HUES64 (cell line): ENCODE measurements at regions not wholly inside any gene's neighbourhood (a gene's known extent, or its start where the extent isn't known, plus 50 kb on each side); places are given as distances from the start of the nearest gene placed in this dataset.

Experiments used
- H3K27ac ChIP-seq: 2 replicates; pipeline ENCODE4 v1.7.0; 2013; ENCODE audit warnings: low read depth, low read length, inconsistent platforms
- H3K27me3 ChIP-seq: 2 replicates; pipeline ENCODE4 v1.6.1; 2013; ENCODE audit warnings: mild to moderate bottlenecking, low read length; ENCODE audit not compliant: insufficient read depth
- H3K36me3 ChIP-seq: 2 replicates; pipeline ENCODE4 v1.6.1; 2013; ENCODE audit warnings: mild to moderate bottlenecking, low read length; ENCODE audit not compliant: insufficient read depth
- H3K4me1 ChIP-seq: 2 replicates; pipeline ENCODE4 v1.6.1; 2013; ENCODE audit warnings: mild to moderate bottlenecking, low read length, moderate library complexity; ENCODE audit not compliant: insufficient read depth
- H3K4me3 ChIP-seq: 2 replicates; pipeline ENCODE4 v1.5.1; 2013; ENCODE audit warnings: mild to moderate bottlenecking, low read length, moderate library complexity
- H3K9ac ChIP-seq: 2 replicates; pipeline ENCODE4 v1.6.1; 2013; ENCODE audit warnings: mild to moderate bottlenecking, low read depth, low read length
- H3K9me3 ChIP-seq: 2 replicates; pipeline ENCODE4 v1.6.1; 2013; ENCODE audit warnings: low read depth, low read length; ENCODE audit not compliant: insufficient read depth
- WGBS: fragments of 150-250, 120-280 bp; methylation state at CpG from one replicate; pipeline ENCODE4 v1.1.7; 2013; ENCODE audit warnings: missing lambda C conversion rate; 5-methylcytosine and 5-hydroxymethylcytosine counted together

DNA sequence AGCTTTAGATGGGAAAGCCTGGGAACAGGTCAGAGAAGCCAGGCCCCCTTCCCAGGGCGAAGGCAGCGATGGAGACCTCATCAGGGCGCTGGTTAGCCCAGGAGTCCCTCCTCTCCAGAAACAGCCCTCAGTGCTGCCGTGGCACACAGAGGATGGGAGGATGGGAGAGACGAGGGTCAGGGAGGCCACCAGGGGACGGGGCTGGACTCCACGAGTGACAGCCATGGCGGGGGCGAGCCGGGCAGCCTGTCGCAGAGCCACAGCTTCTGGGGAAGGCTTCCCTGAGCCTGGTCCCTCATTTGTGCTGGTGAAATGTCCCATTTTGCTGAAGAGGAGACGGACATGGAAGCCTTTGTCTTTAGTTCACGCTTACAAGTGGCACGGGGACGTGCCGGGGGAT lies 1390.5 kb downstream of the TBC1D22A start:
- Histone ChIP-seq H3K4me1 (no peaks in the 10 kb centered on the region), H3K36me3 (no peaks in the 10 kb centered on the region), H3K9me3 (no peaks in the 10 kb centered on the region), H3K27me3 (no peaks in the 10 kb centered on the region), H3K27ac (no peak overlapping the region), H3K4me3 (no peak overlapping the region), H3K9ac (no peak overlapping the region)
- WGBS = 91% methylated on average over 16 of the region's 16 CpGs

GRCh38 chr22:48152164-48152775 lies 1389.8 kb downstream of the TBC1D22A start:
- 94% methylated on average over 16 of the region's 16 CpGs for WGBS

GRCh38 chr22:48151641-48152040 lies 1389.2 kb downstream of the TBC1D22A start:
- 94% methylated on average over 9 of the region's 9 CpGs for WGBS
- Histone ChIP-seq H3K27me3 (no peaks in the 10 kb centered on the region), H3K36me3 (no peaks in the 10 kb centered on the region), H3K9ac (no peak overlapping the region), H3K4me1 (peaks cover 11% of the 10 kb centered on the region), H3K4me3 (no peak overlapping the region), H3K9me3 (no peaks in the 10 kb centered on the region), H3K27ac (no peak overlapping the region)

More at GRCh38 chr22:48152164-48152775, 1389.8 kb downstream of the TBC1D22A start:
- Histone ChIP-seq H3K36me3 (no peaks in the 10 kb centered on the region), H3K9ac (no peak overlapping the region), H3K4me3 (no peak overlapping the region), H3K27ac (no peak overlapping the region), H3K27me3 (no peaks in the 10 kb centered on the region), H3K9me3 (no peaks in the 10 kb centered on the region), H3K4me1 (peaks cover 5% of the 10 kb centered on the region; the same call in 1 of the 2 replicates)

DNA sequence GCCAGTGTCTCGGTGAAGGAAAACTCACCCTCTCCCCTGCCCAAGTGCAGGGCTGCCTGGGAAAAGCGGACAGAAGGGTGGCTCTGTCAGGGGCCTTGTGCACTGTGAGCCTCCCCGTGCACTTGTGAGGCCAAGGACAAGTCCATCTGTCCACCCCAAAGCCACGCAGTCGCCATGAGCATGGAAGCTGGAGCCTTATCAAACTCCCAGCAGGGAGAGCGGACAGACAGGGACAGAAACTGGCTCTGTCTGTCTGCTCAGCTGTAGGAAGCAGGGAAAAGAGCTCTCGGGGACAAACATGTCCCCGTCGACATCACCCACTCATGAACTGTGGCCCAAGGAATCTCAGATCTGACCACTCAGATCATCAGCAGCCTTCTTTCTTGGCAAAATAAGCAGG lies 1385.4 kb downstream of the TBC1D22A start:
- no peaks in the 10 kb centered on the region; the same call in 1 of the 2 replicates for H3K27me3 ChIP-seq
- H3K4me1 ChIP-seq = peaks cover 16% of the 10 kb centered on the region
- no peak overlapping the region for H3K9ac ChIP-seq
- no peaks in the 10 kb centered on the region for H3K36me3 ChIP-seq
- no peaks in the 10 kb centered on the region for H3K9me3 ChIP-seq
- no peak overlapping the region for H3K27ac ChIP-seq
- H3K4me3 ChIP-seq = no peak overlapping the region
- whole genome bisulfite sequencing = 85% methylated on average over 9 of the region's 9 CpGs

- Histone ChIP-seq H3K27ac (no peak overlapping the region), H3K27me3 (no peaks in the 10 kb centered on the region; the same call in 1 of the 2 replicates)
- 30% methylated on average over 4 of the region's 4 CpGs for WGBS
Observed at GRCh38 chr22:48147404-48147803, 1385.0 kb downstream of the TBC1D22A start.

GRCh38 chr22:48146426-48146825 lies 1384.0 kb downstream of the TBC1D22A start:
- no peak overlapping the region for H3K27ac ChIP-seq
- no peaks in the 10 kb centered on the region for H3K9me3 ChIP-seq
- peaks cover 16% of the 10 kb centered on the region for H3K4me1 ChIP-seq
- H3K36me3 ChIP-seq = no peaks in the 10 kb centered on the region
- no peak overlapping the region for H3K4me3 ChIP-seq
- H3K27me3 ChIP-seq = no peaks in the 10 kb centered on the region; the same call in 1 of the 2 replicates
- WGBS = 94% methylated on average over 6 of the region's 6 CpGs
- no peak overlapping the region for H3K9ac ChIP-seq

More at GRCh38 chr22:48147404-48147803, 1385.0 kb downstream of the TBC1D22A start:
- Histone ChIP-seq H3K9me3 (no peaks in the 10 kb centered on the region), H3K4me3 (no peak overlapping the region), H3K9ac (no peak overlapping the region), H3K36me3 (no peaks in the 10 kb centered on the region), H3K4me1 (peaks cover 16% of the 10 kb centered on the region)

DNA sequence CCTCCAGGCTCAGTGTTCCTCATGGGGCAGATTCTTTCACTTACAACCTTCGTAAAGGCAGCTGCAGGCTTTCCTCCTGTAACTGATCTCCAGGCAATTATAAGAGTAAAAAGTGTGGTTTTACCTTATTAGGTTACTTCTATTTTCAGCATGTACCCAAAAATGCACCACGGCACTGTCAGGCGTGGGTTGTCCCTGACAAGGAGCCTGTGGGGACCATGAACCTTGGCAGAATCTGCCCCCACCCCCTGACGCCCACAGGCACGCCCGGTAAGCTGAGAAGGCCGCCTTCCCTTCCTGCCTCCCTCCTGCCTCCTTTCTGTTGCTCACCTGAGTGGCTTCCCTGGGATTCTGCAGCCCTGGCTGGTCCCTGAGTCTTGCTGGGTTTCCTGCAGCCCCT lies 1383.3 kb downstream of the TBC1D22A start:
- 91% methylated on average over 7 of the region's 7 CpGs for WGBS
- H3K9me3 ChIP-seq = no peaks in the 10 kb centered on the region
- H3K36me3 ChIP-seq = no peaks in the 10 kb centered on the region
- H3K9ac ChIP-seq = no peak overlapping the region
- peaks cover 16% of the 10 kb centered on the region for H3K4me1 ChIP-seq
- no peak overlapping the region for H3K4me3 ChIP-seq
- no peaks in the 10 kb centered on the region; the same call in 1 of the 2 replicates for H3K27me3 ChIP-seq
- no peak overlapping the region for H3K27ac ChIP-seq

- H3K36me3 ChIP-seq = no peaks in the 10 kb centered on the region
- no peak overlapping the region for H3K27ac ChIP-seq
- H3K27me3 ChIP-seq = no peaks in the 10 kb centered on the region; the same call in 1 of the 2 replicates
- H3K4me1 ChIP-seq = peaks cover 16% of the 10 kb centered on the region
- H3K9me3 ChIP-seq = no peaks in the 10 kb centered on the region
- no peak overlapping the region for H3K4me3 ChIP-seq
- no peak overlapping the region for H3K9ac ChIP-seq
- 91% methylated on average over 4 of the region's 4 CpGs for WGBS
Observed at GRCh38 chr22:48144318-48144717, 1381.9 kb downstream of the TBC1D22A start.

DNA sequence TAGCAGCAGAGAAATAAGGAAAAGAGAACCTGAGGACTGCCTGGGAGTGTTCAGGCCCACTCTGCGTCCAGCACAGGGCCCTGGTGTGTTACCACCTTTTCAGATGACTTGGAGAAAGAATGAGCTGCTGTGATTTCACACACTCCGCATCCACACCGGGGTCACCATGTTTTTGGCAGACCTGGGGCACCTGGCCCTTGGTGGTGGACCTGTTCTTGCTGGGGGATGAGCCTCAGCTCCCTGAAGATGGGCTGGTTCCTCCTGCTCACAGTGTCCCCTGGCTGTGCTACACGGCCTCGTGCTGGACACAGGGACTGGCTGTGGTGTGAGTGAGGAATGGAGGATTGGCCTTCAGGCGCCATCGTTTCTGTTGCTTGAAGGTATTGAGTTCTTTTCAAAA lies 1381.4 kb downstream of the TBC1D22A start:
- H3K36me3 ChIP-seq = no peaks in the 10 kb centered on the region
- H3K4me1 ChIP-seq = peaks cover 16% of the 10 kb centered on the region
- no peaks in the 10 kb centered on the region for H3K9me3 ChIP-seq
- no peak overlapping the region for H3K9ac ChIP-seq
- H3K4me3 ChIP-seq = no peak overlapping the region
- H3K27me3 ChIP-seq = no peaks in the 10 kb centered on the region; the same call in 1 of the 2 replicates
- H3K27ac ChIP-seq = no peak overlapping the region
- 93% methylated on average over 7 of the region's 7 CpGs for WGBS

- H3K27me3 ChIP-seq = no peaks in the 10 kb centered on the region; the same call in 1 of the 2 replicates
Observed at GRCh38 chr22:48142388-48142787, 1379.9 kb downstream of the TBC1D22A start.

DNA sequence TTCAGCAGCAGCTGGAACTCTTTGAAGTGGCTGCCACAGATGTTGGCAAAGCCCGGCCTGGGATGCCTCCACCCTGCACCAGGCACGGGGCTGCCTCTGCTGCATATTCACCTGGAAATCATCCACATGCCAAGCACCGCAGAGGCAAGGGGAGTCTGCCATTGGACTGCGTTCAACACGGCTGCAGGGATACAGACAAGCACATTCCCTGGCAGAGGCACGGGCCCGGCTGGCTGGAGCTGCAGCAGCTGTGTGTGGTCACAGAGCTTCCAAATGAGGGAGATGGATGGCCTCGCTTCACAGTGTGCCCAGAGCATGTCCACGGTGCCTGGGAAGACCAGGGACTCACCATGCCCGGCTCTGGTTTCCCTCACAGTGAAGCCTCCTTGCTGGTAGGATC lies 1378.9 kb downstream of the TBC1D22A start:
- Histone ChIP-seq H3K9ac (no peak overlapping the region), H3K27ac (no peak overlapping the region), H3K9me3 (no peaks in the 10 kb centered on the region), H3K4me3 (no peak overlapping the region), H3K27me3 (no peaks in the 10 kb centered on the region; the same call in 1 of the 2 replicates), H3K4me1 (peaks cover under 1% of the 10 kb centered on the region; the same call in 1 of the 2 replicates), H3K36me3 (no peaks in the 10 kb centered on the region)
- WGBS = 92% methylated on average over 10 of the region's 10 CpGs

More at GRCh38 chr22:48142388-48142787, 1379.9 kb downstream of the TBC1D22A start:
- no peak overlapping the region for H3K9ac ChIP-seq
- H3K4me3 ChIP-seq = no peak overlapping the region
- peaks cover 11% of the 10 kb centered on the region for H3K4me1 ChIP-seq
- 94% methylated on average over 7 of the region's 7 CpGs for WGBS
- no peak overlapping the region for H3K27ac ChIP-seq
- no peaks in the 10 kb centered on the region for H3K9me3 ChIP-seq
- no peaks in the 10 kb centered on the region for H3K36me3 ChIP-seq
